ENCODE measurements at regions not wholly inside any gene's neighbourhood (a gene's known extent, or its start where the extent isn't known, plus 50 kb on each side); places are given as distances from the start of the nearest gene placed in this dataset.
A peak's percentile ranks its signal among the peaks of the same experiment; 100 is the strongest.

DNA sequence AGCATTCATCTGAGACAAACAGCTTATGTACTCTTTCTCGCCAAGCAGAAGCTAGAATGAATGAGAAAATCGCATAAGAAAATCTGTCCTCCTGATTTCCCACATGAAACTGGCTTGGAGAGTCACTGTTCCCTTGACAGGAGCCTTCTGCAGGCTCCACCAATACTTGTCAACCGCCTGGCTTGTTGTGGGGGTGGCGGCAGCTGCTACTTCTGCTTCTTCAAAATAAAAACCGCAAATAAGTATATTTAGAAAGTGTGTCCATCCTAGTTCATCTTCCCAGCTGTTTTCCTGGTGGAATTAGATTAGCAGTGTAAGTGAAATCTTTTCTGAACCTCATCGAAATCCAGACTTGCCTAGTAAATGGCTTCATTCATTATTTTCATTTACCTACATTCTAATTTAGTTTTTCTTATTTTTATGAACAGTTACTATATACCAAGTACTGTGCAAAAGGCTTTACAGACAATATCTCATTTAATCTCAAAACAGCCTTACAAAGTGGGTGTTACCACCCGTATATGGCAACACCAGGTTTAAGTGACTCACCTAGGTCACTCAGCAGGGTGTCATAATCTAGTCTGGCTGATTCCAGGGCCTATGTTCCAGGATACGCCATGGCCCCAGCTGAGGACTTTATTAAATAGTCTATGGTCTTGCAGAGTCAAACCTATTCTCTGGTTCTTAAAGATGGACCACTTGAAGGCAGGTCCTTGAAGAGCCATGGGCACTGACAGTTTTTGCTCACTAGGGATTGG, 104.6 kb upstream of the IGFBP7 start:
- TF ChIP-seq, protein P1, sequence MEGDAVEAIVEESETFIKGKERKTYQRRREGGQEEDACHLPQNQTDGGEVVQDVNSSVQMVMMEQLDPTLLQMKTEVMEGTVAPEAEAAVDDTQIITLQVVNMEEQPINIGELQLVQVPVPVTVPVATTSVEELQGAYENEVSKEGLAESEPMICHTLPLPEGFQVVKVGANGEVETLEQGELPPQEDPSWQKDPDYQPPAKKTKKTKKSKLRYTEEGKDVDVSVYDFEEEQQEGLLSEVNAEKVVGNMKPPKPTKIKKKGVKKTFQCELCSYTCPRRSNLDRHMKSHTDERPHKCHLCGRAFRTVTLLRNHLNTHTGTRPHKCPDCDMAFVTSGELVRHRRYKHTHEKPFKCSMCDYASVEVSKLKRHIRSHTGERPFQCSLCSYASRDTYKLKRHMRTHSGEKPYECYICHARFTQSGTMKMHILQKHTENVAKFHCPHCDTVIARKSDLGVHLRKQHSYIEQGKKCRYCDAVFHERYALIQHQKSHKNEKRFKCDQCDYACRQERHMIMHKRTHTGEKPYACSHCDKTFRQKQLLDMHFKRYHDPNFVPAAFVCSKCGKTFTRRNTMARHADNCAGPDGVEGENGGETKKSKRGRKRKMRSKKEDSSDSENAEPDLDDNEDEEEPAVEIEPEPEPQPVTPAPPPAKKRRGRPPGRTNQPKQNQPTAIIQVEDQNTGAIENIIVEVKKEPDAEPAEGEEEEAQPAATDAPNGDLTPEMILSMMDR (IDR thresholded peaks at IDR 0.05) = no peak
- no peaks in the 10 kb centered on the region for H3K4me1 ChIP-seq (ENCODE audit: low read depth)
- no peak for ATAC-seq
- intact Hi-C loops (cut with DNase I, micrococcal nuclease) = no loop called here
- peak in 1 of 3 donors; percentile 4 for DNase-seq
- H3K4me3 ChIP-seq = no peak overlapping the region
- H3K36me3 ChIP-seq (ENCODE audit: low read depth) = no peaks in the 10 kb centered on the region
- no peaks in the 10 kb centered on the region for H3K9me3 ChIP-seq

DNA sequence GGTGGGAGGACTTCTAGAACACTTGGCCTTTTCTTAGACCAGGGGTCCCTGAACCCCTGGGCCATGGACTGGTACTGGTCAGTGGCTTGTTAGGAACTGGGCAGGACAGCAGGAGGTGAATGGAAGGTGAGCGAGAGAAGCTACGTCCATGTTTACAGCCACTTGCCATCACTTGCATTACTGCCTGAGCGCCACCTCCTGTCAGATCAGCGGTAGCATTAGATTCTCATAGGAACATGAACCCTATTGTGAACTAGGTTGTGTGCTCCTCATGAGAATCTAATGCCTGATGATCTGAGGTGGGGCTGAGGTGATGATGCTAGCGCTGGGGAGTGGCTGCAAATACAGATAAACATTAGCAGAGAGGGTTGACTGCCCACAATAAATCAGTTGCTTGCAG, 100.9 kb upstream of the IGFBP7 start:
- DNase-seq (peak in 1 of 3 donors; percentile 13), ATAC-seq (no peak)
- H3K4me3 ChIP-seq = no peak overlapping the region
- H3K4me1 ChIP-seq (ENCODE audit: low read depth) = no peaks in the 10 kb centered on the region
- TF ChIP-seq, protein P1 (IDR thresholded peaks at IDR 0.05) = no peak
- H3K36me3 ChIP-seq (ENCODE audit: low read depth) = no peaks in the 10 kb centered on the region
- H3K9me3 ChIP-seq = no peaks in the 10 kb centered on the region
- intact Hi-C loops (cut with DNase I, micrococcal nuclease) = no loop called here

DNA sequence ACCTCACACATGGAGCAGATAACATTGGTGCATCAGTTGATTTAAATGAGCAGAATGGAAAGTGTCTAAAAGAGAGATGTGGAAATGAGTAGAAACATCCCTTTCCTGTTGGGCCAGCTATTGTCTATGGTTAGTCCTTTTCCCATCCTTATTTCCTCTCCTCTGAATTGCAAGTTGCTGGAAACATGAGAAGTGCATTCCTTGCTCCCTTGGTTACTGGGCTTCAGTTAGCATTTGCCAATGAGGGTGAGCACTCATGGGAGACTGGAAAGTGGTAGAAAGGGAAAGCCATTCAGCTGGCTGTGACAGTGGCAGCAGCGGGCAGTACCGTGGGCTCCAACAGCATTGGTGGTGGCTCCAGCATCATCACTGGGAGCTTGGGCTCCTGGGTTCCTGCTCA, 96.0 kb upstream of the IGFBP7 start:
- no peak overlapping the region for H3K4me3 ChIP-seq
- ATAC-seq (no peak), DNase-seq (no peak)
- no peaks in the 10 kb centered on the region for H3K36me3 ChIP-seq (ENCODE audit: low read depth)
- no peaks in the 10 kb centered on the region for H3K9me3 ChIP-seq
- intact Hi-C loops (cut with DNase I, micrococcal nuclease) = no loop called here
- no peaks in the 10 kb centered on the region for H3K4me1 ChIP-seq (ENCODE audit: low read depth)
- TF ChIP-seq, protein P1 (IDR thresholded peaks at IDR 0.05) = no peak

- intact Hi-C loops (cut with DNase I, micrococcal nuclease) = no loop called here
- DNase-seq (no peak), ATAC-seq (no peak)
- TF ChIP-seq, protein P1 (IDR thresholded peaks at IDR 0.05) = no peak
- no peaks in the 10 kb centered on the region for H3K4me1 ChIP-seq (ENCODE audit: low read depth)
- no peaks in the 10 kb centered on the region for H3K9me3 ChIP-seq
- no peak overlapping the region for H3K4me3 ChIP-seq
- H3K36me3 ChIP-seq (ENCODE audit: low read depth) = no peaks in the 10 kb centered on the region
These were observed 95.4 kb upstream of the IGFBP7 start for GRCh38 chr4:57205580-57205979.

GRCh38 chr4:57200799-57201327, 90.7 kb upstream of the IGFBP7 start:
- H3K4me3 ChIP-seq = no peak overlapping the region
- intact Hi-C loops (cut with DNase I, micrococcal nuclease) = no loop called here
- DNase-seq (no peak), ATAC-seq (no peak)
- TF ChIP-seq, protein P1 (IDR thresholded peaks at IDR 0.05) = no peak
- H3K36me3 ChIP-seq (ENCODE audit: low read depth) = no peaks in the 10 kb centered on the region
- no peaks in the 10 kb centered on the region for H3K4me1 ChIP-seq (ENCODE audit: low read depth)
- no peaks in the 10 kb centered on the region for H3K9me3 ChIP-seq

Data from mucosa of descending colon (tissue), 3 donors.